Testis (tissue), 2 donors: ENCODE measurements at regions not wholly inside any gene's neighbourhood (a gene's known extent, or its start where the extent isn't known, plus 50 kb on each side); places are given as distances from the start of the nearest gene placed in this dataset.

Experiments used
- DNase-seq: peaks from one replicate; pipeline ENCODE4 v3.0.0-alpha.2; 2019
- H3K27ac ChIP-seq, 2 donors: fragments of 200-600 bp; sonication (generic); one replicate each; pipeline ENCODE4 v1.5.1; 2019
- H3K27me3 ChIP-seq: fragments of 200-600 bp; sonication (generic); one replicate; pipeline ENCODE4 v1.5.1; 2019
- H3K36me3 ChIP-seq: fragments of 200-600 bp; sonication (generic); one replicate; pipeline ENCODE4 v1.5.1; 2017; ENCODE audit warnings: low read depth; ENCODE audit errors: missing control alignments
- H3K4me1 ChIP-seq: fragments of 200-600 bp; sonication (generic); one replicate; pipeline ENCODE4 v1.5.1; 2019
- H3K4me3 ChIP-seq, 2 donors: fragments of 200-600 bp; sonication (generic); one replicate each; pipeline ENCODE4 v1.5.1; 2017 to 2019
- H3K9me3 ChIP-seq: fragments of 200-600 bp; sonication (generic); one replicate; pipeline ENCODE4 v1.5.1; 2017
- POLR2A ChIP-seq: fragments of 450-650 bp; IDR thresholded peaks from one replicate; pipeline ENCODE4 v1.6.1; 2017; ENCODE audit warnings: antibody characterized with exemption, mild to moderate bottlenecking, moderate library complexity
- WGBS, 2 donors: methylation state at CpG; one replicate each; pipeline ENCODE4 v1.1.5; 2018; 5-methylcytosine and 5-hydroxymethylcytosine counted together
- intact Hi-C: fragments of 100-400 bp; cut with DNase I; formaldehyde crosslinking; loops from one replicate; pipeline ENCODE4 v1.15.1; 2023; ENCODE audit warnings: low total_unique reads
- TF ChIP-seq, protein P1 (sequence below), 3 experiments: fragments of 450-650 bp in 2 of 3; fragments of 200-600 bp in 1 of 3; sonication (generic) in 1 of 3; IDR thresholded peaks; one replicate each; pipeline ENCODE4 v1.5.1; 2016 to 2019; ENCODE audit warnings: antibody characterized with exemption in 3 of 3, mild to moderate bottlenecking in 2 of 3, moderate library complexity in 1 of 3

DNA sequence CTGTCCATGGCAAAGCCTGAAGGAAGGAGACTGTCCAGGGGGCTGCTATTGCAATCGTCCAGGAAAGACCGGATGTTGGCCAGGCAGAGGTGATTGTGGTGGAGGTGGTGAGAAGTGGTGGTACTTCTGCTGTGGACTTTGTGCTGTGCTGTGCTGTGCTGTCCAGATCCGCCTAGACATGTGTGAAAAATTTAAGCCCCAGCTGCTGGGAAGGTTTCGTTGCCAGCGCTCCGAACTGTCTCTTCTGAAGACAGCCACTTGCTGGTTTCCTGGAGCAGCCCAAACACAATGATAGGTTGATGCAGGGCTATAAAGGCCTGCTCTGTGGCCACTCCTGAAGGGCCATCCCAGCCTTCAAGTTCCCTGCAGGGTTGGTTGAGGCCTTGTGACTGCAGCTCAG lies 223.0 kb upstream of the MPDZ start:
- DNase-seq: no peak
- intact Hi-C loops: no loop called here

DNA sequence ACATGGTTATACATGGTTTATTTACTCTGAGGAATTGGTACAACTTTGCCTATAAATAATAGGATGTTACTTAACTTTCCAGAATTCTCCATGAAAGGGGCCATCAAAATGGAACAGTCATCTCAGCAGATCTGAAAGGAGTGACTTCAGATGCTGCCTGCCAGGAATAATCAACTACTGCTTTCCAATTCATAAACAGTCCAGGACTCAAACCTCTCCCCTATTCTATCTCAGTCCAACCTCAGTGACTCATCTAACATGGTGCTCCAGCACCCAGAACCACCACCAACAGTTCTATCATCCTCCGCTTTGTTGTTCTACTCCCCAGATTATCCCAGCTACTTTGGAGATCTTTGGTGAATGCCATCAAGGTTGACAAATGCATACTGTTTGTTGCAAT lies 221.5 kb upstream of the MPDZ start:
- 91 to 100% methylated on average over 1 of the region's 1 CpG for WGBS, 2 donors
- intact Hi-C loops: no loop called here
- Histone ChIP-seq H3K4me3 (no peak overlapping the region), H3K27ac (no peak overlapping the region), H3K36me3 (no peaks in the 10 kb centered on the region), H3K4me1 (no peaks in the 10 kb centered on the region), H3K9me3 (no peaks in the 10 kb centered on the region), H3K27me3 (no peaks in the 10 kb centered on the region)
- DNase-seq: no peak
- TF ChIP-seq, protein P1, sequence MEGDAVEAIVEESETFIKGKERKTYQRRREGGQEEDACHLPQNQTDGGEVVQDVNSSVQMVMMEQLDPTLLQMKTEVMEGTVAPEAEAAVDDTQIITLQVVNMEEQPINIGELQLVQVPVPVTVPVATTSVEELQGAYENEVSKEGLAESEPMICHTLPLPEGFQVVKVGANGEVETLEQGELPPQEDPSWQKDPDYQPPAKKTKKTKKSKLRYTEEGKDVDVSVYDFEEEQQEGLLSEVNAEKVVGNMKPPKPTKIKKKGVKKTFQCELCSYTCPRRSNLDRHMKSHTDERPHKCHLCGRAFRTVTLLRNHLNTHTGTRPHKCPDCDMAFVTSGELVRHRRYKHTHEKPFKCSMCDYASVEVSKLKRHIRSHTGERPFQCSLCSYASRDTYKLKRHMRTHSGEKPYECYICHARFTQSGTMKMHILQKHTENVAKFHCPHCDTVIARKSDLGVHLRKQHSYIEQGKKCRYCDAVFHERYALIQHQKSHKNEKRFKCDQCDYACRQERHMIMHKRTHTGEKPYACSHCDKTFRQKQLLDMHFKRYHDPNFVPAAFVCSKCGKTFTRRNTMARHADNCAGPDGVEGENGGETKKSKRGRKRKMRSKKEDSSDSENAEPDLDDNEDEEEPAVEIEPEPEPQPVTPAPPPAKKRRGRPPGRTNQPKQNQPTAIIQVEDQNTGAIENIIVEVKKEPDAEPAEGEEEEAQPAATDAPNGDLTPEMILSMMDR (IDR thresholded peaks at IDR 0.05): no peak
- TF ChIP-seq POLR2A: no peak

More for the DNA sequence above, 223.0 kb upstream of the MPDZ start:
- Histone ChIP-seq H3K36me3 (no peaks in the 10 kb centered on the region), H3K9me3 (no peaks in the 10 kb centered on the region), H3K4me3 (no peak overlapping the region), H3K4me1 (no peaks in the 10 kb centered on the region), H3K27me3 (no peaks in the 10 kb centered on the region), H3K27ac (no peak overlapping the region)
- 92 to 94% methylated on average over 6 of the region's 6 CpGs for WGBS, 2 donors
- TF ChIP-seq, protein P1 (IDR thresholded peaks at IDR 0.05): no peak
- no peak for TF ChIP-seq POLR2A

DNA sequence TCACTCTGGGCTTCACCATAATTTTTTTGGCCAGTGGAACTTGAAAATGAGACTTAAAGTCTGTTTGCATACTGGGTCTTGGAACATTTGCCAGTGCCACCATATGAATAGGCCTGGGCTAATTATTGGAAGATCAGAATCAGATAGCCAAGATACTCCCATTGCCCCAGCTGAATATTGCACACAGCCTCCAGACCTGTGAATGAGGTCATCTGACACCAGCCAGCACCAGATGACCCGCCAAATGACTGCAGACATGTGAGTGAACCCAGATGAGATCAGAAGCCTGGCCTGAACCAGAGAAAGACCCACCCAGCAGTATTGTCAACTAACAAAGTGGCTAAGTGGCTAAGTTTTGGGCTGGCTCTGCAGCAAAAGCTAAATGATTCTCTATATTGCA lies 220.5 kb upstream of the MPDZ start:
- Histone ChIP-seq H3K9me3 (no peaks in the 10 kb centered on the region), H3K36me3 (no peaks in the 10 kb centered on the region), H3K27me3 (no peaks in the 10 kb centered on the region), H3K4me1 (no peaks in the 10 kb centered on the region), H3K4me3 (no peak overlapping the region), H3K27ac (no peak overlapping the region)
- WGBS, 2 donors: 86% methylated on average over 1 of the region's 1 CpG
- DNase-seq: no peak
- no peak for TF ChIP-seq POLR2A
- TF ChIP-seq, protein P1 (IDR thresholded peaks at IDR 0.05): no peak
- intact Hi-C loops: no loop called here

DNA sequence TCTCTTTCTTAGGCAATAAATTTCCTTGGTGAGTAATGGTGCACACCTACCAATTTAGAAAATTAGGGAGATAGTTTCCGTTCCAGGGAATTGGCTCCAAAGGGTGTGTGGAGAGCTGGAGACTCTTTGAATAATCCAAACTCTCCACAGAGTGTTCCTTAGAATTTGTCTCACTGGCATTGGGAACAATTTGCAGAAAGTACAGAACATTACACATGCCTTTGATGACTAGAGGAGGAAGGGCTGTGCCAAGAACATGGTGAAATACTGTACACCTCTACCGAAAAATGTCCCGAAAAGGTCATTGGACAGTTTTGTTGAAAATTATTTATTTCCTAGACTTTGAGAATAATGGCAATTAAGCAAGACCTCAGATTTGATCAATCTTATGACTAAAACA lies 214.2 kb upstream of the MPDZ start:
- H3K27ac ChIP-seq: no peak overlapping the region
- H3K27me3 ChIP-seq: no peaks in the 10 kb centered on the region
- H3K36me3 ChIP-seq: no peaks in the 10 kb centered on the region
- intact Hi-C loops: no loop called here
- H3K4me3 ChIP-seq: no peak overlapping the region
- no peak for DNase-seq
- no peak for TF ChIP-seq POLR2A
- TF ChIP-seq, protein P1 (IDR thresholded peaks at IDR 0.05): no peak
- WGBS, 2 donors: 58 to 63% methylated on average over 3 of the region's 3 CpGs
- H3K9me3 ChIP-seq: no peaks in the 10 kb centered on the region
- no peaks in the 10 kb centered on the region for H3K4me1 ChIP-seq
